GM19239 (cell line): ENCODE measurements at regions not wholly inside any gene's neighbourhood (a gene's known extent, or its start where the extent isn't known, plus 50 kb on each side); places are given as distances from the start of the nearest gene placed in this dataset.

ENCODE experiments used
- DNase-seq: peaks from one replicate; pipeline ENCODE4 v3.0.0; 2011; ENCODE audit warnings: low spot score; ENCODE audit not compliant: insufficient read length
- FAIRE-seq: peaks from 2 replicates; lab custom pipeline; 2011; peaks lifted over from hg19 to GRCh38; lab: Jason Lieb, UNC

DNA sequence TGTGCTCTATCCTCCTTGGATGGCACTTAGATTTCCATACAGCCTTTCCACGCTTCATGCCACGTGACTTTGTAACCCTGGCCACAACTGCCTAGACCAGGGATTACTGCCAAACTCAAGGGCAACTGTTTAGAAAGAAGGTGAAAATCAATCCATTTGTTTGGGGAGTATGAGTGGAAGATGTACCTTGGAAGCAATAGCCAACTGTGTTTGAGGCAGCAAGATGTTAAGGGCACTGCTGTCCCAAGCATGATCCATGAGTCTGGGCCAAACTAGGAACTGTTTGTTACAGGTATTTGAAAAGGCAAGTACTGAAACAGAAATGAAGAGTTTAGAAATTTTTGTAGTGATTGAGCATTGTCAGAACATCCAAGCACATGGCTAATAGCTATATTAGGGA lies 138.9 kb downstream of the CDC42EP3 start:
- no peak for FAIRE-seq

DNA sequence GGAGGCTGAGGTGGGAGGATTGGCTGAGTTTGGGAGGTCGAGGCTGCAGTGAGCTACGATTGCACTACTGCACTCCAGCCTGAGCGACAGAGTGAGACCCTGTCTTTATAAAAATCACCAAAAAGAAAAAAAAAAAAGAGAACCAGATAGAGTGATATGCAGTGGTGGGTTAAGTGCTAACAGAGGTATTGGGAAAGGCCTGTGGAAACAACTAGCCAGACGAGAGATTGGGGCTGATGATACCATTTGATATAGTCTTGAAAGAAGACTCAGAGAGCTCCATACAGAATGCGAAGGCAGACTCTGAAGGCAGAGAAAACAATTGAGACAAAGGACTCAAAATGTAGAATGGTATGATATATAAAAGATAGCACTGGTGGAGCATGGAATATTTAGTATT lies 134.1 kb downstream of the CDC42EP3 start:
- DNase-seq, result no peak
- FAIRE-seq, result no peak

More for the DNA sequence above, 138.9 kb downstream of the CDC42EP3 start:
- no peak for DNase-seq

DNA sequence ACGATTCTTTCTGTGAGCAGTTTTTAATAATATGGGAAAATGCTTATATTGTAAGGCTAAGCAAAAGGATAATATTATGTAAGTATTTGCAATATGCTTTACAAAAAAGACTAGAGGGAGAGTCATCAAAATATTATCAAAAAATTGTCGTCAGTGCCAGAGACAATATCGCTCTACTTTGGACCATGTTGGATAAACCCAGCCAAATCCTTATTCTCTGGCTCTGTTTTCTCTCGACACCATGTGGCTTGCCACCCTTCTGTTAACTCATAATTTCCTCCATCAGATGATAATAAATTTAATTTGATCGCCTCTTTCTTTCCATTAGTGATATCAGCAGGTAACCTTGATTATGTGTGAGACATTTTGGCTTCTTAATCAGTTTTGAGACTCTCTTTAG lies 129.9 kb downstream of the CDC42EP3 start:
- DNase-seq, result no peak
- FAIRE-seq, result no peak

DNA sequence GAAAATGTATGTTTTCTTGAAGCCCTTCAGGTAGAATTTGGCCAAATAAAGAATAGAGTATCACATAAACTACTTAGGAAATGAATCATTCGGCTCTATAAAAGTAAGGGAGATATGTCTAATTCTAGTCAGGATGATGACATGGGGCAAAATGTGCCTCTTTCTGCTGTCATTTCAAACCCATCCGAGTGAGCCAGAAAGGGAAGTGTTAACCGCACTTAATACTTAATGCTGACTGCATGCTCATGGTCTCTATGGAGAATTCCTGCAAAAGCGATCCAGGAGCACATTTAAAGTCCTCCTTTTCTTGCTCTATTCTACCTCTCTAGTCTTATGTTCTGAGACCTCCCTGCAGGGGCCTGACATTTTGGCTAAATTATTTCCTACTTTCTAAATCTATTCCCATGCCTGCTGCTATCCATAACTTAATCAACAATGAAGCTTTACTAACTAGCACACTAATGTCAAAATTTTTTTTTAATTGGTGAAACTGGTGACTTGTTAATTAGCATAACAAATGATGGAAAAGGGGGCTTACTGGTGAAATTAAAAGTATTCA lies 127.4 kb downstream of the CDC42EP3 start:
- FAIRE-seq, result peak; percentile 56
- no peak for DNase-seq

DNA sequence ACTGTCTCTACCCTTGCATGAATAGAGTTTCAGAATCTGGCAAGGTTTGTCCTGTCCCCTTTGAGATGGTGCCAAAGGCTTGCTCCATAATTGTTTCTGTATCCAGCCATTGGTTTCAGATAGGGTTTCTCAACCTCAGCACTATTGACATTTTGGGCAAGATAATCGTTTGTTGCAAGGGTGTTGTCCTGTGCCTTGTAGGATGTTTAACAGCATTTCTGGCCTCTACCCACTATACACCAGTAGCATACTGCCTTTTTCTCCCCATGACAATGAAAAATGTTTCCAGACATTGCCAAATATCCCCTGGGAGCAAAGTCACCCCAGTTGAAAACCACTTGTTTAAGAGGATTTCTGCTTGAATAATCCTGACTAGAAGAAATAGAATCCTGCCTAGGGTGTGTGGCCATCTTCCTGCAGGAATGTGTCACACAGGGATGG lies 126.8 kb downstream of the CDC42EP3 start:
- FAIRE-seq, result no peak
- DNase-seq, result no peak

DNA sequence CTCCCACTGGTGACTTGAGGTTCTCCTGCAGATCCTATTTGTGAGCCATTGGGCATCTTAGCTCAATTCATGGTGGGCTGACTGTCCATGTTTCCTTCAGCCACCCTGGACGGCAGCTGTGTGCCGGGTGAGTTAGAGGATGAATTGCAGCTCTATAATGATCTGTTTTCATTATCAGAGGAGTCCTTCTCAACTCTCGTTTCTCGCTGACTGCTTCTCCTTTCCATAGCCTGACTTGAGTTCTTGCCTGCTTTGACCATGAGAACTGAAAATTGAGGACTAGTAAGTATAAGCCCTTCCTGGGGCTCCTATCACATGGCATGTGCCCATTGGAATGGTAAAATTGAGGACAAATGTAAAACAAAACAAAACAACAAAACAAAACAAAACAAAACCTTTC lies 121.8 kb downstream of the CDC42EP3 start:
- FAIRE-seq, result peak; percentile 81

DNA sequence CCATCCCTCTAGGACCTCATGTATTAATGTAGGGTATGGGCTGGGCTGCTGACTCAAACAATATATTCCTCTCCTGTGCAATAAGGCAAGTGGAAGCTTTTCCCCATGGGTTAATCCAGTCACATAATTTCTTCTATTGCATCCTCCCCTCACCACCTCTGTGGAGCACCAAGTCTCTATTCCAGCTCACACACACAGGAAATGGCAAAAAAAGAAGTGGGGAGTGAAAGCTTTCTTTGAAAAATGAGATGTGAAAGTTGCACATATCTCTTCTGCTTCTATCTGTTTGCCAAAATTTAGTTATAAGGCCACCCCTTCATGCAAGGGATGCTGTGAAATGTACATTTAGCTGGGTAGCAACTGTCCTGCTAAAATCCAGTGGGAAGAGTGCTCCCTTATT lies 121.3 kb downstream of the CDC42EP3 start:
- peak; percentile 90 for FAIRE-seq
- DNase-seq, result no peak

More for the DNA sequence above, 121.8 kb downstream of the CDC42EP3 start:
- DNase-seq, result no peak

DNA sequence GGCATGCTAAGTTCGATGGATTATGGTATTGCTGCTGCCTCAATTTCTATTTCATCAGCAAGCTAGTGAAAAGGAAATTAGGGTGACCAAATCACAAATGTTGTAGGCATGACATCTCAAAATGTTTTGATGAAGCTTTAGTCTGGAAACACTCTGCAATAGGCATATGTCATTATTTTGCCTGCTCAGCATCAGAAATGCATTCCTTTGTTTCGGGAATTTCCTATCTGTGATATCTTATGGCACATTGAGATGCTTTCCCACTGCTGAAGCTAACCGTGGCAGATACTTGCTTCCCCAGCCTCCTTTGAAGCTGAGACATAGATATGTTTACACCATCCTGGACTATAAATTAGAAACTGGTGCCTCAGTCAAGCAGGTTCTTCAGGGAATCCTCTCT lies 119.7 kb downstream of the CDC42EP3 start:
- FAIRE-seq, result no peak
- no peak for DNase-seq

DNA sequence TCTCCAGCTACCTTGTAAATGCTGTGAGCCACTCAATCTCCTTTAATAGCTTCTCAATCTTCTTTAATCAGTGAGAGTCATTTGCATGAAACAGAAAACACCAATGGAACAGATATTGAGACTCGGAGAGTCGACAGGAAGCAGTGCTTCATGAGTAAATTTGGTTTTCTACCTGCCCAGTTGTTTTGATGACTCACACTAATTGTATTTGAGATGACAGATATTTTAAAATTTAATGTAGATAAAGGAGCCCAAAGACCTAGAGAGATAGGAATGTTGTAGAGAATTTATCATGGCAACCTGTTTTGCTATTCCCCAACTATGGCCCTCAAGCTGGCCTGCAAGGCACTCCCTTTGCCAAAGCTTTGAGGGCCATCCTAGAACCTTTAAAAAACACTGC lies 119.1 kb downstream of the CDC42EP3 start:
- no peak for DNase-seq
- no peak for FAIRE-seq

DNA sequence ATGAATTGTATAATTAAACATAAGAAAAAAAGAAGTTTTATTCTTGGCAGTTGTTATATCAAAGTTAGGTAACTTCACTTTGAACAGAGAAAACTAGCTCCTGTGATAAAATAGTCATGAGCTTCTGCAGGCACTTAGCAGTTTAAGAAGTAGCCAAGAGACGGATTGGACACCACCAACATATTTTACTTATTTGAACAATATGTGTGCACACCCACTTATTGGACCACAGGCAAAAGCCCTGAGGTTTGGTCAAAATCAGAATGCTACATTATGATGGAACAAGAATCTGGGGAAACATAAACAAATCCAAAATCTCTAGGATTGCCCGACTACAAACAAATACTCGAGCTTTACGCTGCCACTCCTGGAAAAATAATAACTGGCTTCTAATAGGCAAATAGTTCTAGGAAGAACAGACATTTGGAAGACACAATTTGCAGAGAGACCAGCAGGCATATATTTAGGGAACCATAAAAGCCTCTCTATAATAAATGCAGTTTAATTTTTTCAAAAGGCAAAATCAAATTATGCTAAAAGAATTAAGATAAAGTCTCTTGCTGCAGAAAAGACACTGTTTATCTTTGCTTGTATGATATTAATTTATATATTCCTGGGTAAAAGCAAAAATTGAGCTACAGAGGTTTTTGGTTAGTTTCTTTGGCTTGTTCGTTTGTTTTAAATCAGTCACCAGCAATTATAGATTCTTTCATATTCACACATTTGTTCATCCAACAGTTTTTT lies 117.9 kb downstream of the CDC42EP3 start:
- no peak for FAIRE-seq

DNA sequence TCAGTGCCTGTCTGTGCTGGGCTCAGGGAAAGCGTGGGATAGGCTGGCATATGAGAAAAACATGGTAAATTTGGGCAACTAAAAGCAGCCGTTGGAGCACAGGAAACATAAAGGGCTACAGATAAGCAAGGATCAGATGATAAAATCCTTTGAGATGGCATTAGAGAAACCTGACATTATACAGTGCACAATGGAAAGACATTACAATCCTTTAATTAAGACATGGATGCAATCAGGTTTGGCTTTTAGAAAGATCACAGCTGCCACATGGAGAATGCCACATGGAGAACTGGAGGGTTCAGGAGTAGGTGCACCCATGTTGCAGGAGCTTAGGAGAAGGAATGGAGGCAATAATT lies 117.3 kb downstream of the CDC42EP3 start:
- FAIRE-seq (no peak), DNase-seq (no peak)

More for the DNA sequence above, 117.9 kb downstream of the CDC42EP3 start:
- no peak for DNase-seq

DNA sequence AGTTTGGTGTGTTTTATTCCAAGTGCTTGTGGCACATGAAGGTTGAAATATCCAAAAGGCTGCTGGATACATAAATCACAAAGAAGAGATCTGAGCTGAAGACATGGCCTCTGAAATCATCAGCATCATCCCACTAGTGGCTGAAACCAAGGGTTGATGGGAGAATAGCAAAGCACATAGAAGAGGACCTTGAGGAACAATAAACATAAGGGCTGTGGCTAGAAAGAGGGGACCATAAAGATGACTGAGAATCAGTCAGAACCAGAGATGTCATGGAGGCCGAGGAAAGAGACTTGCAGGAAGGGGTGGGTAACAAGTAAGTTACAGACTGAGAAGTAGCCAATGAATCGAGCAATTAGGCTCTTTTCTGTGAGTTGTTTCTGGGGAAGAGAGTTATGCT lies 116.8 kb downstream of the CDC42EP3 start:
- no peak for FAIRE-seq
- no peak for DNase-seq

DNA sequence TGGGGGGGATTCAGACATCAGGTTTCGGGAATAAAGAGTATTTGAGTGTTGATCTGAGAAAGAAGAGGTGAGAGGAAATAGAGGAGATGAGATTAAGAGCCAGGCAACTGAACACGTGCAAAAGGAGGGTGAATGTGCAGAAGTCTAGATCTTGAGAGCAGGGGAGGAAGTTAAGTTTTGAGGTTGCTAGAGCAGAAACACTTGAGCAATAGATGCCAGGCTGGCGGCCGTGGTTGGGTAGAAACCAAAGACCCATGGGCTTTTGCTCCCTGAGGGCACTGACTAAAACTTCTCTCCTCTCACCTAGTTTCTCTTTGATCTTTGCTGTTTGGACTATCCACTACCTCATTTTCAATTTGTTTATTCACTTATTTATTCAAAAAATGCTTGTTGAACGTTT lies 116.0 kb downstream of the CDC42EP3 start:
- no peak for DNase-seq
- FAIRE-seq, result peak; percentile 86

DNA sequence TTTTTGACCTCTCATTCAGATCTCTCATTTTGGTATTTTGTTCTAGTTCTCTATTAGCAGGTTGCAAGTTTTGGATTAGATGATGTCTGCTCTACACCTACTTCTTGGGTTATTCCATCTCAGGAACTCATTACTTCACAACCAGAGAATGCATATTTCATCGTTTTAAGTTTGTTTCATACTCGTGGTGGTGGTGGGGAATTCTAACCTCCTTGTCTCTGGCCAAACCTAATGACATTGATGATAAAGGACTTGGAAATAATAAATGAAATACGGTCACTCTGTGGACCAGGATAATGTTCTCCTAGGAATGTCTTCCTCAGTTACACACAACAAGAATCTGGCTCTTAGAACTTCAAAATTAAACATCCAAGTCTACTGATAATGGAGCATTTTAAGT lies 115.2 kb downstream of the CDC42EP3 start:
- DNase-seq (no peak), FAIRE-seq (no peak)

DNA sequence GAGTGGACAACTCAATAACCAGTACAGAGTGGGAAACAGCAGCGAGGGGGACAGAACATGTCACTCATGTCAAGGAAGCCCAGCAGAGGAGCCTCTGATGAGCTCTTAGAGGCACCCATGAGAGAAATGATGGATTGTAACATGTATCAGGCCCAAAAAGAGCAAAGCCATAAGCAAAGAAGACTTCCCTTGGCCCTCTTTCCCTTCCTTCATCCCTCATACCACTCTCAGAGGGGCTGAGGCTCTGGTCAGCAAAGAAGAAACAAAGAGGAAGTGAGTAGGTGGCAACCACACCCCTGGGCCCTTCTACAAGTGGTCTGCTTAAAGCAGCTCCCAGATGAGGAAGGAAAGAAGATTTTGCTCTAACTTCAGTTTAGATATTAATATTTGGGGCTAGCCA lies 112.8 kb downstream of the CDC42EP3 start:
- no peak for DNase-seq
- peak; percentile 92 for FAIRE-seq

DNA sequence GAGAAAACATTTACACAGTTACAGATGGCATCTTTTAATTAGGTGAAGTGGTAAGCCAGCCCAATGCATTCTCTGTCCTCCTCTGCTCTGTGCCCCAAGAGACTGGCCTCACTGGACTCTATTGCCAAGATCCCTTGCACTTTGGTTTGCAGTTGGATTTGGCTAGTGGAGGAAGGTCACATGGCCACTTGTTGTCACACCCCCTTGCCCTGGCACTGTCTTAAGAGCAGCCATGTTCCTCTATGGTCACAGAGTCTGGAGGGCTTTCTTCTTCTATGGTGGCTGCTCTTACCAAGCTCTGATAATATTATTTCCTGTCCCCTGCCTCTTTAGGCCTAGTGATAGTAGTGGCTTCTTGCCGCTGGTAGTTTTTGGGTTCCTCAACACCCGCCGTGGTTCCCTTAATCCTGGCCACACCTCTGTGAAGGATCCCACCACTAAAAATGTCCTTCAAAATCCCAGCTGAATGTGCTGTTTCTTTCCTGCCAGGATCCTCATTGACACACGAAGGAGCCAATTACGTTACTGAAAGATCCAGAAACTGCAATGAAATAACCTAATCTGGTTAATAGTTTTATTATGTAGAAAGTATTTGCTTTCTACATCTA lies 111.1 kb downstream of the CDC42EP3 start:
- DNase-seq (no peak), FAIRE-seq (no peak)

DNA sequence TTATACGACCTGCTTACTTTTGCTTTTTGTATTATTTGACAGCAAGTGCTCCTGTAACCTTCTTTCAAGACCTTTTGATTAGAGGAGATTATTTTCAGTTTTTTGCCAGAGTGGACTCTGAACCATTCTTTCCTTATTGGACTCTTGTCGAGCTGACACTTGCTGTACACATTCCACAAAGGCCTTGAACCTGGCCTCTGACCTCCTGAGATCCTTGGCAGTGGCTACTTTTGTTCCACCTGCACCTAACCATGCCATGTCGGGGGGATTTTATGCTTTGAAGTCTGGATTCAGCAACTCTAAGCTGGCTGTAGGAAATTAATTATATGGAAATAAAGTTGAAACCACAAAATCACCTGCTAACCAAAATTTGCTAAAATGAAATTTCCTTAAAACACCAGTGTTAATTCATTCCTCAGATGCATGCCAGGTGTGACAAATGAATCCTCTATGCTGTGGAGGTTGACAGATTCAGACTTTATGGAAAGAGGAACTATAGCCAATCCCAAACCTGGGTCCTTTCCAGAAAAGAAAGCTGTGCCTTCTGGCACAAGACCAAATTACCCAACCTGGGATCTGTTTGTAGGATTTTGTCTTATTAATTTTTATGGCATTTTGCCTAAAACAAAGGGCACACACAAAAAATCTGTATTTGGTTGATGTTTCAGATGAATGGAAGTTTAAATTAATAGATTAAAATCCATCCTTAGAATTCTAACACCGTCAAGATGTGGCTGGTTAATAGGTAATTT lies 110.4 kb downstream of the CDC42EP3 start:
- DNase-seq (no peak), FAIRE-seq (peak; percentile 56)

DNA sequence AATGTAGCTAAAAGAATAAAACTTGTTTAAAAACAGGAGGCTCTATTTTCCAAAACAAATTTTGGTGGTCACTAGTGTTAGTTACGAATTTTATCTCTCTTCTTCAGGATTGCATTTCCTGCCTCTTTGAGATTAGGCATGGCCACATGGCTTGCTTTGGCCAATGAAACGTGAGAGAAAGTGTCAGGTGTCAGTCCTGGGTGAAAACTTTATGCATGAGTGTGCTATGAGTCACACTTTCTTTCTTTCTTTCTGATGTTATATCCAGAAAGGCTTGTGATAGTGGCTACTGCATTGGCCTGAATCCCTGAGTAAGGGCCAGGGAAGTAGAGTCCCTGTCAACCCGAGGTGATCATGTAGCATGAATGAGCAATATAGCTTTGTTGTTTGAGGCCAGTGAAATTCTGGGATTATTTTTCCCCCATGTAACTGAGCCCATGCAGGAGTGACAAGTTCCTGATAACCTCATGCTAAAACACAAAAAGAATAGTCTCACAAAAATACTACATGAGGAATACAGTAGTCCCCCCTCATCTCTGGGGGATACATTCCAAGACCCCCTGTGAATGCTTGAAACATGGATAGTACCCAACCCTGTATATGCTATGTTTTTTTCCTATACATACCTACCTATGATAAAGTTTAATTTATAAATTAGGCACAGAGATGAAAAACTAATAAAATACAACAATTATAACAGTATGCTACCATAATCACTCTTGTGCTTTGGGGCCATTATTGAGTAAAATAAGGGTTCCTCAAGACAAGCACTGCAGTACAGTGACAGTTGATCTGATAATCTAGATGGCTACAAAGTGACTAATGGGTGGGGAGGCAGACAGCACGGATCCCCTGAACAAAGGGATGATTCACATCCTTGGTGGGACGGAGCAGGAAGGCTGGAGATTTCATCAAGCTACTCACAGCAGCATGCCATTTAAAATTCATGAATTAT lies 109.5 kb downstream of the CDC42EP3 start:
- DNase-seq (no peak), FAIRE-seq (peak; percentile 77)

DNA sequence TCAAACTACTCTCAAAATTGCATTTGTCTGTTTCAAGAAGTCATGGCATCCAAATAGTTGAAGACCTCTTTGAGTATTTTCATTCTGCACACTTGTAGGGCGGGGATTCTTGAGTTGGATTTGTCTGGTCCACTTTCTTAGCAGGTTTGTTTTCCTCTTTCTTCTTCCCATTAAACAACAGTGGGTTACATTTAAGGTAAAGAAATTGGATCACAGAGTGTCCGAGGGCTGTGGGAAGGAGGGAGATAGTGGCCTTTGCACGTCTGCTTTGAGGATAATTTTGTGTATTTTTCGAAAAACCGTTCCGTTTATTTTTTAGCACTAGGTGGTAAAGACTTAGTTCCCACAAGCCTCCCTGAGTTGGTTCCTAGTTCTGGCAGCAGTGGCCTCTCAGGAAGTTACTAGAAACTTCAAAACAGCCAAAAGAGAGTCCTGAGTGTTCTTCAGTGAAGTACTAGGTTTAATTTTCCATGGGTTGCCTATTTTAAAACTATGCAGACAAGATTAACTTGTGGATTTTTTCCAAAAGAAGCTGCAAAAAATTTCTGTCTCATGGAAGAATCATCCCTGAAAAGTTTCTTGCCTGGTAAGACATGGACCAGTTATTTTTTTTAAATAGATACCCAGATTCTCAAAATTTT lies 107.9 kb downstream of the CDC42EP3 start:
- DNase-seq, result no peak
- FAIRE-seq, result no peak
